ENCODE measurements at regions not wholly inside any gene's neighbourhood (a gene's known extent, or its start where the extent isn't known, plus 50 kb on each side); places are given as distances from the start of the nearest gene placed in this dataset.

DNA sequence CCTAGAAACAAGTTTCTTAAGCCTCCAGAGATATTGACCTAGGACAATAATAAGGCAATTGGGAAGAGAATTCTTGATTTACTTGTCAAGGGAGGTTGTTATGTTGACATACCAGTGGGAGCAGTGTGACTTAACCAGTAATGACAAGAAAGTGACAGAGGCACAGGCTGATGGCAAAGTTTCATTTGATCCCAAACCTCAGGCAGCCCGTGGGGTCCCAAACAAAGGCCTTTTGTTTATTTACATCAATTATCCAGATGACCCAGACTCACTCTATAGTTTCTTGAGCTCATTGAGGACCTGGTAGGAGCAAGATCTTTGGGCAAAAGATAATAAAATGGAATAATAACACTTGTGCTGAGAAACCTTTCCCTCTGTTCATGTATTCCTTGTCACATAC lies 336.8 kb downstream of the ARL6IP6 start:
- no peak for DNase-seq (ENCODE audit: low spot score)
- Mint-ChIP-seq H3K27me3 (ENCODE audit: unreplicated experiment) (peaks cover 1% of the 10 kb centered on the region), H3K4me1 (ENCODE audit: unreplicated experiment) (peaks cover 17% of the 10 kb centered on the region), H3K4me3 (ENCODE audit: unreplicated experiment) (no peak overlapping the region), H3K27ac (ENCODE audit: unreplicated experiment) (no peak overlapping the region), H3K36me3 (ENCODE audit: low read depth, unreplicated experiment) (no peaks in the 10 kb centered on the region), H3K9me3 (ENCODE audit: unreplicated experiment) (no peaks in the 10 kb centered on the region)
- TF ChIP-seq, protein P1, sequence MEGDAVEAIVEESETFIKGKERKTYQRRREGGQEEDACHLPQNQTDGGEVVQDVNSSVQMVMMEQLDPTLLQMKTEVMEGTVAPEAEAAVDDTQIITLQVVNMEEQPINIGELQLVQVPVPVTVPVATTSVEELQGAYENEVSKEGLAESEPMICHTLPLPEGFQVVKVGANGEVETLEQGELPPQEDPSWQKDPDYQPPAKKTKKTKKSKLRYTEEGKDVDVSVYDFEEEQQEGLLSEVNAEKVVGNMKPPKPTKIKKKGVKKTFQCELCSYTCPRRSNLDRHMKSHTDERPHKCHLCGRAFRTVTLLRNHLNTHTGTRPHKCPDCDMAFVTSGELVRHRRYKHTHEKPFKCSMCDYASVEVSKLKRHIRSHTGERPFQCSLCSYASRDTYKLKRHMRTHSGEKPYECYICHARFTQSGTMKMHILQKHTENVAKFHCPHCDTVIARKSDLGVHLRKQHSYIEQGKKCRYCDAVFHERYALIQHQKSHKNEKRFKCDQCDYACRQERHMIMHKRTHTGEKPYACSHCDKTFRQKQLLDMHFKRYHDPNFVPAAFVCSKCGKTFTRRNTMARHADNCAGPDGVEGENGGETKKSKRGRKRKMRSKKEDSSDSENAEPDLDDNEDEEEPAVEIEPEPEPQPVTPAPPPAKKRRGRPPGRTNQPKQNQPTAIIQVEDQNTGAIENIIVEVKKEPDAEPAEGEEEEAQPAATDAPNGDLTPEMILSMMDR (IDR thresholded peaks at IDR 0.05; ENCODE audit: unreplicated experiment) = no peak

DNA sequence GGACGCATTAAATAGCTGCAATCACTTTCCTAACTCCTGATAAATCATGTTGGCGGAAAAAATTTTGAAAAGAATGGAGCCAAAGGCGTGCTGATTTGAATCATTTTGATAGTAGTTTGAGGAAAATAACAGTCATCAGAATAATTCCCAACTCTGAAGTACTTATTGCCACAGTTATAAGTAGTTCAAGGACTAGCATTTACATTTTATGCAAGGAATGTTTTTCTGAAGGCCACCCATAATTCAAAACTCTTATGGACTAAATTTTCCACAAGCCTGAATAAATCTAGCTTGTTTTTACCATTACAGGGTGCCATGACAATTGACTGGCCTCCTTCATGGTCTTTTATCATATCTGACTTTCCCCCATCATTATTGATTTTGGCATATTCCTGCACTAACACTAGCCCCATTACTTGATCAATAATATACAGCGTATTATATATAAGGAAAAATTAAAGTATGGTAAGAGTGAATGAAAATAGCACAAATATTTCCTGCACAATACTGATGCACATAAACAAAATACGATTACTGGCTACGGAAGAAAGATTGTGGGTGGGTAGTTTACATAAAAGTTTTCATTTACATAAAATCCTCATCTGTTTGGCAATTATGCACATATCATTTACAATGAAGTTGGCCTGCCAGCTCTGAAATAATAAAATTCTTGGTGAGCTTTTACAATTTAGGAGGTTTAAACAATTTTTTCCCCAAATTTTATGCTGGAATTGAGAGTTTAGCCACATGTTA lies 334.6 kb downstream of the ARL6IP6 start:
- Mint-ChIP-seq H3K4me1 (ENCODE audit: unreplicated experiment) (peaks cover 3% of the 10 kb centered on the region), H3K36me3 (ENCODE audit: low read depth, unreplicated experiment) (no peaks in the 10 kb centered on the region), H3K4me3 (ENCODE audit: unreplicated experiment) (no peak overlapping the region), H3K27ac (ENCODE audit: unreplicated experiment) (no peak overlapping the region), H3K27me3 (ENCODE audit: unreplicated experiment) (peaks cover 1% of the 10 kb centered on the region), H3K9me3 (ENCODE audit: unreplicated experiment) (no peaks in the 10 kb centered on the region)
- TF ChIP-seq, protein P1 (IDR thresholded peaks at IDR 0.05; ENCODE audit: unreplicated experiment) = no peak
- DNase-seq (ENCODE audit: low spot score) = no peak

DNA sequence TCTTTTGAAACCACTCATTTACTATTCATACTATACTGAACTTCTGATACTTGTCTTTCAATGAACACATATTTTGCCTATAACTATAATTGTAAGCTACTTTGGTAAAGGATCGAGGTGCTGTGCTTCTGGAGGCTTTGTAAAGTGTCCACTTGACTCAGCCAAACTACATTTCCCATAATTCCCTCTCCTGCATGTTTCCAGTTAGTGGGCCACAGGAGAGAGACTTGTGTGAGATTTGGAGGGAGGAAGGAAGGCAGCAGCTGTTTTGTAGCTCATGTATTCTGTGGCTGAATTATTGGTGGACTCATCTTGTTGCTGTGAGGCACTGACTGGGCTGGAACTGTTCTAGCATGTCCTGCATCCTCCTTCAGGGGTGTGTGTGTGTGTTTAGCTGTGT lies 328.8 kb downstream of the ARL6IP6 start:
- no peaks in the 10 kb centered on the region for H3K27me3 Mint-ChIP-seq (ENCODE audit: unreplicated experiment)
- TF ChIP-seq, protein P1 (IDR thresholded peaks at IDR 0.05; ENCODE audit: unreplicated experiment) = no peak
- no peak for DNase-seq (ENCODE audit: low spot score)
- no peak overlapping the region for H3K27ac Mint-ChIP-seq (ENCODE audit: unreplicated experiment)
- no peaks in the 10 kb centered on the region for H3K36me3 Mint-ChIP-seq (ENCODE audit: low read depth, unreplicated experiment)
- no peak overlapping the region for H3K4me3 Mint-ChIP-seq (ENCODE audit: unreplicated experiment)
- H3K4me1 Mint-ChIP-seq (ENCODE audit: unreplicated experiment) = no peaks in the 10 kb centered on the region
- H3K9me3 Mint-ChIP-seq (ENCODE audit: unreplicated experiment) = no peaks in the 10 kb centered on the region

DNA sequence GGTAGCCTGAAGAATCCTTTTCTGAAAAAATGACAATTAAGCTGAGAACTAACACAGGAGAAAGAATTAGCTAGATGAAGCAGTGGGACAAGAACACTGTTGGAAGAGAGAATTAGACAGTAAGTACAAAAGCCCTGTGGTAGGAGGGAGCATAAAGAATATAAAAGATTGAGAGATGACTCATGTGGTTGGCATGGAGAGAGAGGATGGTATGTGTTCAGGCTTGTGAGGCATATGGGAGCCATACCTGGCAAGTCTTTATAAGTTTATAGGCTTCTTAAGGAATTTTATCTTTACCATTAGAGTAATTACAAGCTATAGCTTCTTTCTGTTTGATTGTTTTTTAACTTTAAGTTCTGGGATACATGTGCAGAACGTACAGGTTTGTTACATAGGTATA lies 325.0 kb downstream of the ARL6IP6 start:
- Mint-ChIP-seq H3K4me3 (ENCODE audit: unreplicated experiment) (no peak overlapping the region), H3K4me1 (ENCODE audit: unreplicated experiment) (no peaks in the 10 kb centered on the region), H3K9me3 (ENCODE audit: unreplicated experiment) (no peaks in the 10 kb centered on the region), H3K27ac (ENCODE audit: unreplicated experiment) (no peak overlapping the region), H3K27me3 (ENCODE audit: unreplicated experiment) (peaks cover 2% of the 10 kb centered on the region), H3K36me3 (ENCODE audit: low read depth, unreplicated experiment) (no peaks in the 10 kb centered on the region)
- no peak for DNase-seq (ENCODE audit: low spot score)
- TF ChIP-seq, protein P1 (IDR thresholded peaks at IDR 0.05; ENCODE audit: unreplicated experiment) = no peak

DNA sequence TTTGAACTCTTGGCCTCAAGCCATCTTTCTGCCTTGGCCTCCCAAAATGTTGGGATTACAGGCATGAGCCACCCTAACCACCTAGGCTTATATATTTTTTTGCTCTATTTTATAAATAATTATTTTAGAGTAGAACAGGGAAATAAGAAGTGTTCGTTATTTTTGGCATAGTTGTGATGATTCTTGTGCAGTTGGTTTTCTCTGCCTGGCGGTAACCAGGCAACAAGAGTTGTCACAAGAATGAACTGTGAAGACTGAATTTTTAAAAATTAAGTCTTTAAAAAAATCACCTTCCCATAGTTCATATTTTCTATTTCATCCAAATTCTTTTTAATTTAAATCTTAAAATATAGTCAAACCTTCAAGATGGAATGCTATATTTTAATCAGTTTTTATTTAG lies 310.2 kb downstream of the ARL6IP6 start:
- no peak for DNase-seq (ENCODE audit: low spot score)
- Mint-ChIP-seq H3K36me3 (ENCODE audit: low read depth, unreplicated experiment) (no peaks in the 10 kb centered on the region), H3K27ac (ENCODE audit: unreplicated experiment) (no peak overlapping the region), H3K9me3 (ENCODE audit: unreplicated experiment) (no peaks in the 10 kb centered on the region), H3K4me1 (ENCODE audit: unreplicated experiment) (no peaks in the 10 kb centered on the region), H3K4me3 (ENCODE audit: unreplicated experiment) (no peak overlapping the region), H3K27me3 (ENCODE audit: unreplicated experiment) (no peaks in the 10 kb centered on the region)
- TF ChIP-seq, protein P1 (IDR thresholded peaks at IDR 0.05; ENCODE audit: unreplicated experiment) = no peak
